ENCODE measurements at regions not wholly inside any gene's neighbourhood (a gene's known extent, or its start where the extent isn't known, plus 50 kb on each side); places are given as distances from the start of the nearest gene placed in this dataset.
"Not testable (repeated sequence)": the region's sequence is repeated elsewhere in the genome, so short reads cannot be mapped to it uniquely, and the experiment has no call there.

- no peak for DNase-seq (ENCODE audit: low read depth)
- in situ Hi-C loops (cut with HindIII; ENCODE audit: low sequenced_read_pairs) = no loop called here
- TF ChIP-seq CTCF (IDR thresholded peaks at IDR 0.05; ENCODE audit: low read depth, low read length, missing control alignments) = no peak
- H3K4me3 ChIP-seq (ENCODE audit: low read depth, low read length) = no peak overlapping the region
Observed at GRCh38 chr10:35881320-35881719, 239.2 kb upstream of the FZD8 start.

DNA sequence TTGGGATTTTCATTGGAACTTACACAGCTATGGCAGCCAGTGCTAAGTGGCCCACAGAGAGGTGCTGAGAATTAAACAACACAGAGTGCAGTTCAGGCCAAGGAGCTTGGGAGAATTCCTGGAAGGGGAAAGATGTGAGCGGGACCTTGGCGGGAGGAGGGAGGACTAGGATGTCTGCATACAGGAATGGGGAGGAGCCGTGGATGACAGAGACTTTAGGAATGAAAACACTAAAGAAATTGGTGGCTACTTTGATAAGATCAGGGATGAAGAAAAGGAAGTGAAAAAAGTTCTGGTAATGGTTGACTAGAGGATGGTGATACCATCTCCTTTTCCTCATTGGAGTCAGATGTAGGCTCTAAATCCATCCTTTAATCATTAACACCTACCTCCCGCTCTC is 234.2 kb upstream of the FZD8 start:
- in situ Hi-C loops (cut with HindIII; ENCODE audit: low sequenced_read_pairs) = no loop called here
- no peak overlapping the region for H3K4me3 ChIP-seq (ENCODE audit: low read depth, low read length)
- no peak for TF ChIP-seq CTCF (IDR thresholded peaks at IDR 0.05; ENCODE audit: low read depth, low read length, missing control alignments)
- no peak for DNase-seq (ENCODE audit: low read depth)

GRCh38 chr10:35875016-35875676 is 233.1 kb upstream of the FZD8 start:
- no peak overlapping the region for H3K4me3 ChIP-seq (ENCODE audit: low read depth, low read length)
- in situ Hi-C loops (cut with HindIII; ENCODE audit: low sequenced_read_pairs) = no loop called here
- DNase-seq (ENCODE audit: low read depth) = no peak
- TF ChIP-seq CTCF (IDR thresholded peaks at IDR 0.05; ENCODE audit: low read depth, low read length, missing control alignments) = no peak

GRCh38 chr10:35874311-35875015 is 232.4 kb upstream of the FZD8 start:
- no peak overlapping the region for H3K4me3 ChIP-seq (ENCODE audit: low read depth, low read length)
- in situ Hi-C loops (cut with HindIII; ENCODE audit: low sequenced_read_pairs) = no loop called here
- DNase-seq (ENCODE audit: low read depth) = no peak
- TF ChIP-seq CTCF (IDR thresholded peaks at IDR 0.05; ENCODE audit: low read depth, low read length, missing control alignments) = no peak

- in situ Hi-C loops (cut with HindIII; ENCODE audit: low sequenced_read_pairs) = no loop called here
- no peak for TF ChIP-seq CTCF (IDR thresholded peaks at IDR 0.05; ENCODE audit: low read depth, low read length, missing control alignments)
- H3K4me3 ChIP-seq (ENCODE audit: low read depth, low read length) = no peak overlapping the region
- no peak for DNase-seq (ENCODE audit: low read depth)
Observed at GRCh38 chr10:35872671-35873070, 230.6 kb upstream of the FZD8 start.

- in situ Hi-C loops (cut with HindIII; ENCODE audit: low sequenced_read_pairs) = no loop called here
- no peak for DNase-seq (ENCODE audit: low read depth)
Observed at GRCh38 chr10:35870665-35871310, 228.7 kb upstream of the FZD8 start.

GRCh38 chr10:35858676-35859283 is 216.7 kb upstream of the FZD8 start:
- in situ Hi-C loops (cut with HindIII; ENCODE audit: low sequenced_read_pairs); DNase-seq (ENCODE audit: low read depth); H3K4me3 ChIP-seq (ENCODE audit: low read depth, low read length): not testable (repeated sequence)

More at GRCh38 chr10:35870665-35871310, 228.7 kb upstream of the FZD8 start:
- no peak overlapping the region for H3K4me3 ChIP-seq (ENCODE audit: low read depth, low read length)
- no peak for TF ChIP-seq CTCF (IDR thresholded peaks at IDR 0.05; ENCODE audit: low read depth, low read length, missing control alignments)

Measured in astrocyte of the cerebellum (primary cell).